ENCODE measurements at regions not wholly inside any gene's neighbourhood (a gene's known extent, or its start where the extent isn't known, plus 50 kb on each side); places are given as distances from the start of the nearest gene placed in this dataset.

- DNase-seq (ENCODE audit: low read depth): no peak
- TF ChIP-seq CTCF (conservative IDR thresholded peaks at IDR 0.05; ENCODE audit: low read depth, low read length): no peak
These were observed 136.7 kb upstream of the SATB2 start for GRCh38 chr2:199594443-199594842.

GRCh38 chr2:199591826-199592225 is 134.1 kb upstream of the SATB2 start:
- no peak for TF ChIP-seq CTCF (conservative IDR thresholded peaks at IDR 0.05; ENCODE audit: low read depth, low read length)
- no peak for DNase-seq (ENCODE audit: low read depth)
- H3K4me3 ChIP-seq (ENCODE audit: low read depth, low read length): no peak overlapping the region

More at GRCh38 chr2:199594443-199594842, 136.7 kb upstream of the SATB2 start:
- H3K4me3 ChIP-seq (ENCODE audit: low read depth, low read length): no peak overlapping the region

GRCh38 chr2:199590321-199591203 is 132.8 kb upstream of the SATB2 start:
- no peak overlapping the region for H3K4me3 ChIP-seq (ENCODE audit: low read depth, low read length)
- no peak for DNase-seq (ENCODE audit: low read depth)
- no peak for TF ChIP-seq CTCF (conservative IDR thresholded peaks at IDR 0.05; ENCODE audit: low read depth, low read length)

GRCh38 chr2:199589306-199589705 is 131.6 kb upstream of the SATB2 start:
- TF ChIP-seq CTCF (conservative IDR thresholded peaks at IDR 0.05; ENCODE audit: low read depth, low read length): no peak
- no peak overlapping the region for H3K4me3 ChIP-seq (ENCODE audit: low read depth, low read length)
- no peak for DNase-seq (ENCODE audit: low read depth)

GRCh38 chr2:199588054-199588453 is 130.3 kb upstream of the SATB2 start:
- TF ChIP-seq CTCF (conservative IDR thresholded peaks at IDR 0.05; ENCODE audit: low read depth, low read length): no peak
- DNase-seq (ENCODE audit: low read depth): no peak
- H3K4me3 ChIP-seq (ENCODE audit: low read depth, low read length): no peak overlapping the region

- H3K4me3 ChIP-seq (ENCODE audit: low read depth, low read length): no peak overlapping the region
- no peak for DNase-seq (ENCODE audit: low read depth)
- no peak for TF ChIP-seq CTCF (conservative IDR thresholded peaks at IDR 0.05; ENCODE audit: low read depth, low read length)
These were observed 128.9 kb upstream of the SATB2 start for GRCh38 chr2:199586646-199587045.

- no peak for TF ChIP-seq CTCF (conservative IDR thresholded peaks at IDR 0.05; ENCODE audit: low read depth, low read length)
- no peak for DNase-seq (ENCODE audit: low read depth)
- no peak overlapping the region for H3K4me3 ChIP-seq (ENCODE audit: low read depth, low read length)
These were observed 125.9 kb upstream of the SATB2 start for GRCh38 chr2:199583676-199584075.
